GM13977 (cell line): ENCODE measurements at regions not wholly inside any gene's neighbourhood (a gene's known extent, or its start where the extent isn't known, plus 50 kb on each side); places are given as distances from the start of the nearest gene placed in this dataset.

Experiments
- DNase-seq: peaks from one replicate; pipeline ENCODE4 v3.0.0; 2012; ENCODE audit warnings: low spot score
- in situ Hi-C: fragments of 300-500 bp; cut with MboI; formaldehyde crosslinking; loops from one replicate; pipeline ENCODE4 v1.12.0; 2022; ENCODE audit warnings: low sequenced_read_pairs, low pct_unique_long_range_greater_than_20kb, mixed read lengths, inconsistent platforms; ENCODE audit not compliant: unreplicated experiment
- TF ChIP-seq, protein P1 (sequence below): IDR thresholded peaks from 2 replicates; pipeline ENCODE4 v1.5.1; 2012; ENCODE audit warnings: mild to moderate bottlenecking, control low read depth; ENCODE audit not compliant: insufficient read depth; ENCODE audit errors: extremely low read depth, missing control alignments

DNA sequence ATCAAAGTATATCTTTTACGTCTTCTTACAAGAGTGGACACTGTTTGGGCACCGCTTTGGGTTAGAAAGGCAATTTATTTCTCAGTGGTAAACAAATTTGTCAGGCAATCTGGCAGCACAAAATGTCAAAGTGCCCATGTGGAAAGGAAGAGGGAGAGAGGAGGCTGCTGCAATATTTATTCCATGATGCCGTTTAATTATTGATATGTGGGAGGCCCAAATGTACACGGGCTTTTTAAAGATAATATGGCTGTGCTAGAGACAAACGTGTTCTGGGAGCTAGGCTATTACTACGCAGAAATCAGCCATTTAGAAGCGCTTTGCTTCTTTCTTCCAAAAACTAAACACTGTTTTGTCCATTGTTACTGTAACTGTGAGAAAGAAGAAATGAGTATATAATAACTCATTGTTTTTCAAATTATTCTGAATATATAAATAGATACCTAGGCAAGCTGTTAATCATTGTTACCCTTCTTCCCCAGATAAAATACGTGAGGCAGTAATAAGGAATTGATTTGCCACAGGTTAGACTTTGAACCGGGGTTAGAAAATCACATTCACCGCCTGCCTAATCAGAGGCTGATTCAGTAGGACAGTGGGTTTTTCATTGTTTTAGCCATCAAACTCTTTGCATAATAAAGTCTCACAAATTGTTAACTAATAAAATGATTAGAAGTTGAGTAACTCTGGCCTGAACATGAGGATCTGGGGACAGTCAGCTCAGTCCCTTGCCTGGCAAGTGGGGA is 116.5 kb upstream of the FRMD4A start:
- TF ChIP-seq, protein P1, sequence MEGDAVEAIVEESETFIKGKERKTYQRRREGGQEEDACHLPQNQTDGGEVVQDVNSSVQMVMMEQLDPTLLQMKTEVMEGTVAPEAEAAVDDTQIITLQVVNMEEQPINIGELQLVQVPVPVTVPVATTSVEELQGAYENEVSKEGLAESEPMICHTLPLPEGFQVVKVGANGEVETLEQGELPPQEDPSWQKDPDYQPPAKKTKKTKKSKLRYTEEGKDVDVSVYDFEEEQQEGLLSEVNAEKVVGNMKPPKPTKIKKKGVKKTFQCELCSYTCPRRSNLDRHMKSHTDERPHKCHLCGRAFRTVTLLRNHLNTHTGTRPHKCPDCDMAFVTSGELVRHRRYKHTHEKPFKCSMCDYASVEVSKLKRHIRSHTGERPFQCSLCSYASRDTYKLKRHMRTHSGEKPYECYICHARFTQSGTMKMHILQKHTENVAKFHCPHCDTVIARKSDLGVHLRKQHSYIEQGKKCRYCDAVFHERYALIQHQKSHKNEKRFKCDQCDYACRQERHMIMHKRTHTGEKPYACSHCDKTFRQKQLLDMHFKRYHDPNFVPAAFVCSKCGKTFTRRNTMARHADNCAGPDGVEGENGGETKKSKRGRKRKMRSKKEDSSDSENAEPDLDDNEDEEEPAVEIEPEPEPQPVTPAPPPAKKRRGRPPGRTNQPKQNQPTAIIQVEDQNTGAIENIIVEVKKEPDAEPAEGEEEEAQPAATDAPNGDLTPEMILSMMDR, result no peak
- no peak for DNase-seq
- in situ Hi-C loops, result no loop called here

DNA sequence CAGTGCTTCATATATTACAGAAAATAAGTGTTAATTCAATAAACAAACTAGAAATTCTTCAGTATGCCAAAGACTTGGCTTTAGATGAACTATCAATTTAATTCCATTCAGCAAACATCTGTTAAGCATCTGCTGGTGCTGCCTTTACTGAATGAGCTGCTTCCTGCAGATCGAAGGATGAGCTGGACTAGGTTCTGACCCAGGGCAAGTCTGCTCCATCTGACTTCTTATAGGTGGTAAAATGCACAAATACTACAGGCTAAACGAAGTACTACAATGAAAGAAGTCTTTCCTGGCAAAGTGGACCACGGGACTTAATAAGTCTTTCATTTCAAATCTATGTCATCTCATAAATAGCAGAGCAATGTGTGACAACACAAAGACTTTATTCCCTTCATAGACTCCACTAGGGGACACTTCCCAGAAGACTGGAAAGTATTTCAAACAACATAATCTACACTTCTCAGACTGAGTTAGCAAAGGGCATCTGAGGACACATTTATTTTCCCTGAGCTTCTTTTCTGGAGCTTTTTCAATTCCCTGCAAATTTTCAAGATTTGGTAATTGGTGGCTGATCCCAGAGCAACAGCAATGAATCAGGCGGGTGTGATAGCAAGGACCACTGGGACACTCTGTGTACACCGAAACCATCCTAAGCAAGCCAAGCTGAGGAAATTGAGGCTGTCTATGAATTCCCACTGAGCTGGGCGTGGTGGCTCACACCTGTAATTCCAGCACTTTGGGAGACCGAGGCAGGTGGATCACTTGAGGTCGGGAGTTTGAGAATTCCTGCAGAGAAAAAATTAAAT is 108.9 kb upstream of the FRMD4A start:
- TF ChIP-seq, protein P1, result no peak
- no peak for DNase-seq
- in situ Hi-C loops, result no loop called here

- in situ Hi-C loops, result no loop called here
- no peak for DNase-seq
- TF ChIP-seq, protein P1, result no peak
Measured at GRCh38 chr10:14438576-14438975, 107.9 kb upstream of the FRMD4A start.

DNA sequence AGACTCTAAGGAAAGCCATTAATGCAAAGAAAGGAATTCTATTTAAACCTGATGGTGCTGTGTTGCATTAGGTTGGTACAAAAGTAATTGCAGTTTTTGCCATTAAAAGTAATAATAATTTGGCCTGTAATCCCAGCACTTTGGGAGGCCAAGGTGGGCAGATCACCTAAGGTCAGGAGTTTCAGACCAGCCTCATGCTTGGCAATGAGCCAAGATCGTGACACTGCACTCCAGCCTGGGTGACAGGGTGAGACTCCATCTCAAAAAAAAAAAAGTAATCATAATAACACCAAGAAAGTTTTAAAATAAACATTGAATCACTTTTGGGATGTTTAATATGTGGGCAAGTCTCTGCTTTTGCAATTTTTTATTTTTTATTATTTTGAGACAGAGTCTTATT is 107.3 kb upstream of the FRMD4A start:
- in situ Hi-C loops, result no loop called here
- no peak for DNase-seq
- TF ChIP-seq, protein P1, result no peak

DNA sequence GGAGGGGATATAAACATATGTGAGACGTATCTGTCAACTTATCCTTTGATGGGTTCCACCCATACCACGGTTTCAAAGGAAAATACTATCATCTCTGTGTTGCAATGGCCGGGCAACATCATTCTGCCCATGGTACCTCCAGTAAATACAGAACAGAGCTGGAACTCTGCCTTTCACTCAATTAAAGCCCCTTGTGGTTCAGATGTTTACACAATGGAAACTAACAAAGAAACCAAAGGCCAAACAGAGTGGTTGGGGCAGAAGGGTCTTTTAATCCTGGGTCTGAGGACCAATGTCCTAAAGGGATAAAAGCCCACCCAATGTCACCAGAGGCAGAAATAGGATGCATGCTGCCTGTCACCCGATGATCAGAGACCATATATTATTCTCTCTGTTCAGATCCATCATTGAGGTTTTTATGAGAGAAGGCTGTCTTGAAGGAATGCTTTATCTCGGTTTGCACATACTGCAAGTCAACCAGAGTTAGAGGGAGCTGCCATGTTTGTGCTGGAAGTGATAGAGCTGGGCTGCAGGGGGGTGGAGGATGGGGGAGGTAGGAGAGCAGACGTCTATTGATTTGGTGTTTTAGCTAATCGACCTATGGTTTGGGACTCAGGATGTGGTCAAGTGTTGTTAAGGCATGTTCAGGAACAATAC is 105.4 kb upstream of the FRMD4A start:
- DNase-seq, result no peak
- in situ Hi-C loops, result no loop called here
- TF ChIP-seq, protein P1, result no peak

DNA sequence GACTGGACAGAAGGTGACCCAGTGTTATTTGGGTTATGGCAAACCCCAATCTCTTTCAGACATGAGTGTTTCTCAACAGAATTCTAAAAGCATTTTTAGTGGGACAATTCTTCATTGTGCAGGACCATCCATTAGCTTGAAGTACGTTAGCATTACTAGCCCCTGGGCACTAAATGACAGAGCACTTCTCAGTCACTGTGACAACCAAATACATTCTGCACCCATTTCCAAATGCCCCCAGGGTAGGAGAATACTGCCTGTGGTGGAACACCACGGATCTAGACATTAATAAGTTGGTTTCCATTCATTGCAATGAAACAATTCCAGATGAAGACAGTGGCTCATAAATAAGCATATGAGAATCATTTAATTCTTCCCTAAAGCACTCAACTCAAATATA is 102.4 kb upstream of the FRMD4A start:
- no peak for DNase-seq
- TF ChIP-seq, protein P1, result no peak

More for the DNA sequence above, 102.4 kb upstream of the FRMD4A start:
- in situ Hi-C loops, result no loop called here
